ENCODE measurements at regions not wholly inside any gene's neighbourhood (a gene's known extent, or its start where the extent isn't known, plus 50 kb on each side); places are given as distances from the start of the nearest gene placed in this dataset.

DNA sequence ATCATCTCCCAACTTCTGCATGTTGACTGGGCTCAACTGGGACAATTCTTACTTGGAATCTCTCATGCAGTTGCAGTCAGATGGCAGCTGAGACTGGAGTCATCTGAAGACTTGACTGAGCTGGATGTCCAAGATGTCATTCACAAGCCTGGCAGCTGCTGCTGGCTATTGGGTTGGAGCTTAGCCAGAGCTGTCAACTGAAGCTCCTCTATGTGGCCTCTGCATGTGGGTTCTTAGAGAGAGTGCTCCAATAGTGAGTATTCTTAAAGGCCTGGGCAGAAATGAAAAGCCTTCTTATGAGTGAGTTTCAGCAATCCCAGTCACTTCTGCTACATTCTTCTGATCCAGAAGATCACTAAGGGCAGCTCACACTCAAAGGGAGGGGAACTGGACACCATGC is 440.9 kb downstream of the LRIG3 start:
- TF ChIP-seq, protein P1, sequence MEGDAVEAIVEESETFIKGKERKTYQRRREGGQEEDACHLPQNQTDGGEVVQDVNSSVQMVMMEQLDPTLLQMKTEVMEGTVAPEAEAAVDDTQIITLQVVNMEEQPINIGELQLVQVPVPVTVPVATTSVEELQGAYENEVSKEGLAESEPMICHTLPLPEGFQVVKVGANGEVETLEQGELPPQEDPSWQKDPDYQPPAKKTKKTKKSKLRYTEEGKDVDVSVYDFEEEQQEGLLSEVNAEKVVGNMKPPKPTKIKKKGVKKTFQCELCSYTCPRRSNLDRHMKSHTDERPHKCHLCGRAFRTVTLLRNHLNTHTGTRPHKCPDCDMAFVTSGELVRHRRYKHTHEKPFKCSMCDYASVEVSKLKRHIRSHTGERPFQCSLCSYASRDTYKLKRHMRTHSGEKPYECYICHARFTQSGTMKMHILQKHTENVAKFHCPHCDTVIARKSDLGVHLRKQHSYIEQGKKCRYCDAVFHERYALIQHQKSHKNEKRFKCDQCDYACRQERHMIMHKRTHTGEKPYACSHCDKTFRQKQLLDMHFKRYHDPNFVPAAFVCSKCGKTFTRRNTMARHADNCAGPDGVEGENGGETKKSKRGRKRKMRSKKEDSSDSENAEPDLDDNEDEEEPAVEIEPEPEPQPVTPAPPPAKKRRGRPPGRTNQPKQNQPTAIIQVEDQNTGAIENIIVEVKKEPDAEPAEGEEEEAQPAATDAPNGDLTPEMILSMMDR (IDR thresholded peaks at IDR 0.05), result no peak
- TF ChIP-seq POLR2AphosphoS5 (IDR thresholded peaks at IDR 0.05), result no peak
- no peak for TF ChIP-seq POLR2A (IDR thresholded peaks at IDR 0.05)

All from gastroesophageal sphincter (tissue), 3 donors.